Lower lobe of right lung (tissue), 2 donors: ENCODE measurements at regions not wholly inside any gene's neighbourhood (a gene's known extent, or its start where the extent isn't known, plus 50 kb on each side); places are given as distances from the start of the nearest gene placed in this dataset.
"Not testable (repeated sequence)": the region's sequence is repeated elsewhere in the genome, so short reads cannot be mapped to it uniquely, and the experiment has no call there.

ENCODE experiments used
- ATAC-seq, 2 donors: fragments of 200-7000 bp; cut with Tn5 transposase; one replicate each; pipeline ENCODE4 v1.9.1; 2020 to 2022; ENCODE audit warnings: mild to moderate bottlenecking in 2 of 2, moderate library complexity in 2 of 2
- DNase-seq: peaks from one replicate; pipeline ENCODE4 v3.0.0-alpha.2; 2020
- H3K27ac ChIP-seq: fragments of 200-600 bp; one replicate; pipeline ENCODE4 v1.8.0; 2022
- H3K27me3 ChIP-seq: fragments of 200-600 bp; one replicate; pipeline ENCODE4 v1.8.0; 2022; ENCODE audit warnings: low read depth
- H3K36me3 ChIP-seq: fragments of 200-600 bp; one replicate; pipeline ENCODE4 v1.8.0; 2022; ENCODE audit warnings: mild to moderate bottlenecking
- H3K4me1 ChIP-seq: fragments of 200-600 bp; one replicate; pipeline ENCODE4 v1.8.0; 2022
- H3K4me3 ChIP-seq: fragments of 200-600 bp; one replicate; pipeline ENCODE4 v1.8.0; 2022; ENCODE audit warnings: mild to moderate bottlenecking
- H3K9me3 ChIP-seq: fragments of 200-600 bp; one replicate; pipeline ENCODE4 v1.8.0; 2022
- intact Hi-C: fragments of 100-400 bp; cut with DNase I; formaldehyde crosslinking; loops from one replicate; pipeline ENCODE4 v1.11.0; 2022
- TF ChIP-seq, protein P1 (sequence below): fragments of 200-600 bp; IDR thresholded peaks from one replicate; pipeline ENCODE4 v1.8.0; 2022; ENCODE audit warnings: antibody characterized with exemption, mild to moderate bottlenecking
- donor health status: DM: no; HTN: yes; CAD: no; lungs with severe emphysema.

DNA sequence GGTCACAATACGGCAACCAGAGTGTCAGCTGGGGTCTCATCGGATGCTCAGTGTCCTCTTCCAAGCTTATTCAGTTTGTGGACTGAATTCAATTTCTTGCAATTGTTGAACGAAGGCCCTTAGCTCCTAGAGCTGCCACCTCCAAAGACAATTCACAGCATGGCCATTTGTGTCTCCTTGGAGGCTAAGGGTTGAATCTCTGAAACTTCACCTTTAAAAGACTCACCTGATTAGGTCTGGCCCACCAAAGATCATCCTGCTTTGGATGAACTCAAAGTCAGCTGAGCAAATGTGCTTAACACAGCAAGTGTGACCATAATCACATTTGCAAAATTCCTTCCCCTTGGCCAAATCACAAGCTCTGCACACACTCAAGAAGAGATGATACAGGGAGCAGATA lies 175.9 kb downstream of the OTOP1 start:
- H3K27ac ChIP-seq, H3K36me3 ChIP-seq, H3K4me3 ChIP-seq, H3K9me3 ChIP-seq, H3K4me1 ChIP-seq, DNase-seq, H3K27me3 ChIP-seq, intact Hi-C loops, ATAC-seq: not testable (repeated sequence)

DNA sequence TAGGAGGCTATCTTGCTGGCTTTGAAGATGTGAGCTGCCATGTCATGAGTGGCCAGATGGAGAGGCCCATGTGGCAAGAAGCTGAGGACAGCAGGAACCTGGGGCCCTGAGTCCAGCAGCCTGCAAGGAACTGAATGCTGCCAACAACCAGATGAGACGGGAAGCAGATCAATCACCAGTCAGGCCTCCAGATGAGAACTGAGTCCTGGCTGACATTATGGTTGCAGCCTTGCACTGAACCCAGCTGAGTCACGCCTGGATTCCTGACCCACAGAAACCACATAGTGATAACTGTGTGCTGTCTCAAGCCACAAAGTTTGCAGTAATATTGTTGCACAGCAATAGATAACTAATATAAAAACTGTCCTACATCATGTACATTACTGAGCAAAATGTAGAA lies 173.8 kb downstream of the OTOP1 start:
- ATAC-seq, H3K4me3 ChIP-seq, H3K27me3 ChIP-seq, H3K9me3 ChIP-seq, DNase-seq, H3K27ac ChIP-seq, H3K36me3 ChIP-seq, intact Hi-C loops, H3K4me1 ChIP-seq: not testable (repeated sequence)

DNA sequence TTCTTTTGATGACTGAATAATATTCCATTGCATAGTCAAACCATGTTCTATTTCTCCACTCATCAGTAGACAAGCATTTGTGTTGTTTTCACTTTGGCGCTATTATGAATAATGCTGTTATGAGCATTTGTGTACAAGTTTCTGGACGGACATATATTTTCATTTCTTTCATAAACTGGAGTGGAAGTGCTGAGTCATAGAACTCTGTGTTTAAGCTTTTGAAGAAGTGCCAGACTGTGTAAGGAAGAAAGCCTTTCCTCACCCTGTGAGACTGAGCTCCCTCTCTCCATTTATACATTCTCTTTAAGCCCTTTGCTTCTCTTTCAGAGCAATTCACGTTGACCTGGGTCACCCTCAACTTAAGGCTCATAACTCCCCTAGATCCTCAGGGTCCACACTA lies 169.5 kb downstream of the OTOP1 start:
- H3K36me3 ChIP-seq, H3K9me3 ChIP-seq, H3K4me3 ChIP-seq, intact Hi-C loops, H3K27me3 ChIP-seq, ATAC-seq, DNase-seq, H3K27ac ChIP-seq, H3K4me1 ChIP-seq: not testable (repeated sequence)

DNA sequence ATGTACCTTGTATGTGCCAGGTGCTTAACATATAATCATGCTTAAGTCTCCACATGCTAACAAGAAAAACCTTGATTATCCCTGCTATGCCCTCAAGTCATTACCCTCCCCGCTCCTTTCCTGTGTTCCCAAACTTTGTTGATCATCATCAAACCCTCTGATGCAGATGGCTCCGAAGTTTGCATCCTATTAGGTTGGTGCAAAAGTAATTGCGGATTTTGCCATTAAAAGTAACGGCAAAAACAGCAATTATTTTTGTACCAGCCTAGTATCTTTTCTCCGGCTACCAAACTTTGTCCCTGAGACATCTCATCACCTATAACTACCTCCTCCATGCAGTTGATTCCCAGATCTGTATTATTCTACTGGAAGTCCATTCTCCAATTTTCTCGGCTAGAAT lies 142.6 kb downstream of the OTOP1 start:
- DNase-seq, intact Hi-C loops, ATAC-seq, H3K4me1 ChIP-seq, H3K9me3 ChIP-seq, H3K4me3 ChIP-seq, H3K27me3 ChIP-seq, H3K27ac ChIP-seq, H3K36me3 ChIP-seq: not testable (repeated sequence)

DNA sequence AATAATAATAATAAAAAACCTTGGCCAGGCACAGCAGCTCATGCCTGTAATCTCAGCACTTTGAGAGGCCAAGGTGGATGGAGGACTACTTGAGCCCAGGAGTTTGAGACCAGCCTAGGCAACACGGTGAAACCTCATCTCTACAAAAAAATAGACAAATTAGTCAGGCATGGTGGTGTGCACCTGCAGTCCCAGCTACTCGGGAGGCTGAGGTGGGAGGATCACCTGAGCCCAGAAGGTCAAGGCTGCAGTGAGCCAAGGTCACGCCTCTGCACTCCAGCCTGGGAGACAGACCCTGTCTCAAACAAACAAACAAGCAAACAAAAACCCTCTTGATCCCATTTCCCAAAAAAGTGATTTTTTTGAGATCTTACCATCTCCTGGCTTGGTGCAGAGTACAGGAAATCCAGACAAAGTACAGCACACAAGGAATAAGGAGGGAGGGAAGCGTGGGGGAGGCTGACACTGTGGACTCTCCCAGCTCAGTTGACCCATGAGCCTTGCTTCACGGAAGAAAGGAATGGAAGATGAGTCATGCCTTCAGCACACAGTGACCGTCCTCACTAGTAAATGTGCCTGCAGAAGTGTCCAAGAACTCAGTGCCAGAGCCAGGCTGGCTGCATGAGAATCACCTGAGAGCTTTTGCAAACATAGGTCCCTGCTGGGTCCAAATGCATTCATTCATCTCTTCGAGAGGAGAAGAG lies 136.9 kb downstream of the OTOP1 start:
- H3K4me1 ChIP-seq, DNase-seq, intact Hi-C loops, H3K27ac ChIP-seq, ATAC-seq, H3K27me3 ChIP-seq, H3K36me3 ChIP-seq, H3K9me3 ChIP-seq, H3K4me3 ChIP-seq: not testable (repeated sequence)

DNA sequence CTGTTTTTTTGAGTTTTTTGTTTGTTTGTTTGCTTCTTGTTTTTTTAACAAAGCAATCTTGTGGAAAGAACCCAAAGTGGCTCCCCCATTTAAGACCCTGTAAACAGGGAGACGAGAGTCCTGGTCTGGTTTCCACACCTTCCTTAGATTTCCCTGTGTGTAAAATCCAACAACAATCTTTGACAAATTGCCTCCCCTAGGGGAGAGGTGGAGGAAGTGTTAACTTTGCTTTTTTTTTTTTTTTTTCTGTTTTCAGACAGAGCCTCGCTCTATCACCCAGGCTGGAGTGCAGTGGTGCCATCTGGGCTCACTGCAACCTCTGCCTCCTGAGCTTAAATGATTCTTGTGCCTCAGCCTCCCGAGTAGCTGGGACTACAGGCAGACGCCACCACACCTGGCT lies 136.0 kb downstream of the OTOP1 start:
- ATAC-seq, H3K9me3 ChIP-seq, H3K27ac ChIP-seq, H3K36me3 ChIP-seq, H3K4me3 ChIP-seq, intact Hi-C loops, H3K27me3 ChIP-seq, H3K4me1 ChIP-seq, DNase-seq: not testable (repeated sequence)

DNA sequence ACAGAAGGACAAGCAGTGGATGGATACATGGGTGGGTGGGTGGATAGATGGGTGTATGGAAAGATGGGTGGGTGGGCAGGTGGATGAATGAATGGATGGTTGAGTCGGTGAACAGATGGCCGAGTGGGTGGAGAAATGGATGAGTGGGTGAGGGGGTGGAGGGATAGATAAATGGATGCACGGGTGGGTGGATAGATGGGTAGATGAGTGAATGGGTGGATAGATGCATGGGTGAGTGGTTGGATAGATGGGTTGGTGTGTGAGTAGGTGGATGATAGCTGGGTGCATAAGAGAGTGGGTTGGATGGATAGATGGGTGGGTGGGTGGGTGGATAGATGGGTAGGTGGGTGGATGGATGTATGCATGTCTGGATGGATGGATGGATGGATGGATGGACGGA lies 134.6 kb downstream of the OTOP1 start:
- ATAC-seq: not testable (repeated sequence)

DNA sequence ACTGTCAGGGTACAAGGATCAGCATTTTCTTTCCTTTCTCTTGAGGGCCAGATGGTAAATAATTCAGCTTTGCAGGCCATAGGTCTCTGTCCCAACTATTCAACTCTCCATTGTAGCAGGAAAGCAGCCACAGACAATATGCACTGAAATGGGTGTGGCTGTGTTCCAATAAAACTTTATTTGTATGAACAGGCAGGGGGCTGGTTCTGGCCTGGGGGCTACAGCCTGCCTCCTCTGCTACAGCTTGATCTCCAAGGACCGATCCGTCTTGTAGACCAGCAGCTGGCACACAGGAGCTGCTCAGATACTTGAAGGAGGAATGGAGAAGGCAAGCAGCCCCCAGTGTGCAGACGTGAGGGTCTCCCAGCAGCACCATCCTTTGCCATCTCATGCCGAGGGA lies 127.1 kb downstream of the OTOP1 start:
- H3K4me1 ChIP-seq, H3K27ac ChIP-seq, intact Hi-C loops, ATAC-seq, H3K4me3 ChIP-seq, DNase-seq, H3K9me3 ChIP-seq, H3K36me3 ChIP-seq, H3K27me3 ChIP-seq: not testable (repeated sequence)

More for the DNA sequence above, 134.6 kb downstream of the OTOP1 start:
- H3K9me3 ChIP-seq, H3K4me3 ChIP-seq, H3K36me3 ChIP-seq, H3K4me1 ChIP-seq, DNase-seq, H3K27me3 ChIP-seq, intact Hi-C loops, H3K27ac ChIP-seq: not testable (repeated sequence)

DNA sequence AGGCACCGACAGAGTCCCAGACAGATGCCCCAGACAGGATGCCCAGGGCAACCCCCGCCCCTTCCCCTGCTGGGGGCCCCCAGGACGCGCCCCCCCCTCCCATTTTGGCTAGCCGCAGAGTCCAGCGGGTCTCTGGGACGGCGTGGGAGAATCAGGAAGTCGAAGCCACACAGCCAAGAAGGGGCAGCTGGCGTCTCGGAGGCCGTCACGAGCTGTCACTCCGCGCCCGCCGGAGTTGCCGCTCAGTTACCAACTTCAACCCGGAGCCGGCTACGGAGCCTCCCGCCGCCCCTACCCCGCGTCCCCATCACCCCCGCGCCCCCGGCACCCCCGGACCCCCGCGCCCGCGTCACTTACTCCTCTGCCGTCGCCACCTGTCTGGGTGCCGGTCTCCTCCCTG lies 119.8 kb downstream of the OTOP1 start:
- H3K4me1 ChIP-seq, ATAC-seq, intact Hi-C loops, H3K36me3 ChIP-seq, DNase-seq, H3K9me3 ChIP-seq, H3K27ac ChIP-seq: not testable (repeated sequence)
- Histone ChIP-seq H3K4me3 (peak overlapping the region; percentile 50), H3K27me3 (peaks cover 21% of the 10 kb centered on the region)

DNA sequence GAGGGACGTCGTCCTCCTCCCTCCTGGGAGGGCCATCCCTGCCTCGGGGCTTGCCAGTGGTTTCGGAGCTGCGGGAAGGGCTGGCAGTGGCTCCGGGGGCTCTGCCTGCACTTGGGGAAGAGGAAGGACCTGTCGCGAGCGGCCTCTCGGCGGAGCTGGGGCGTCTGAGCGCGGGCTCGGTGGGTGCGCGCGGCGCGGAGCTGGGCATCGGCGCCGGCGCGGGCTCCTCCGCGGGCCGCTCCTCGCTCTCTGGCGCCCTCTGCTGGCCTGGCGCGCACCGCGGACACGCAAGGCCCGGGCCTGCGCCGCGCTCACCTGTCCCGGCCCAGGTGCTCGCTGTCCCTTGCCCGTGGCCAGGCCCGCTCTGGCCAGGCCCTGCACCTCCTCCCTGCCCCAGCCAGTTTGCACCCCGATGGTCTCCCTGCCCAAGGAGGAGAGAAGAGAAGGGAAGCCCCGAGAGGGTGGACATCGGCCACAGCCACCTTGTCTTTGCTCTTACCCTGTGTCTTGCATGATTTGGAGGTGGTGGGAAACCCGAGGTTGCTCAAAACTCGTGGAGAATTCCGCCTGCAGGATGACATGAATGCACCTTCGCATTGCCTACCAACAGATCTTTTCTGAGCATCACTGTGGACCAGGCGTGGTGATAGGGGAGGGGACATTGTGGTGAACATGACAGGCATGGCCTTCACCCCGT lies 119.2 kb downstream of the OTOP1 start:
- H3K27ac ChIP-seq, intact Hi-C loops, H3K36me3 ChIP-seq, H3K9me3 ChIP-seq, H3K4me1 ChIP-seq: not testable (repeated sequence)
- TF ChIP-seq, protein P1, sequence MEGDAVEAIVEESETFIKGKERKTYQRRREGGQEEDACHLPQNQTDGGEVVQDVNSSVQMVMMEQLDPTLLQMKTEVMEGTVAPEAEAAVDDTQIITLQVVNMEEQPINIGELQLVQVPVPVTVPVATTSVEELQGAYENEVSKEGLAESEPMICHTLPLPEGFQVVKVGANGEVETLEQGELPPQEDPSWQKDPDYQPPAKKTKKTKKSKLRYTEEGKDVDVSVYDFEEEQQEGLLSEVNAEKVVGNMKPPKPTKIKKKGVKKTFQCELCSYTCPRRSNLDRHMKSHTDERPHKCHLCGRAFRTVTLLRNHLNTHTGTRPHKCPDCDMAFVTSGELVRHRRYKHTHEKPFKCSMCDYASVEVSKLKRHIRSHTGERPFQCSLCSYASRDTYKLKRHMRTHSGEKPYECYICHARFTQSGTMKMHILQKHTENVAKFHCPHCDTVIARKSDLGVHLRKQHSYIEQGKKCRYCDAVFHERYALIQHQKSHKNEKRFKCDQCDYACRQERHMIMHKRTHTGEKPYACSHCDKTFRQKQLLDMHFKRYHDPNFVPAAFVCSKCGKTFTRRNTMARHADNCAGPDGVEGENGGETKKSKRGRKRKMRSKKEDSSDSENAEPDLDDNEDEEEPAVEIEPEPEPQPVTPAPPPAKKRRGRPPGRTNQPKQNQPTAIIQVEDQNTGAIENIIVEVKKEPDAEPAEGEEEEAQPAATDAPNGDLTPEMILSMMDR: peak; percentile 68
- DNase-seq (peak; percentile 71), ATAC-seq (peak; percentile 51 to 83)
- peaks cover 21% of the 10 kb centered on the region for H3K27me3 ChIP-seq
- H3K4me3 ChIP-seq: peak overlapping the region; percentile 50

DNA sequence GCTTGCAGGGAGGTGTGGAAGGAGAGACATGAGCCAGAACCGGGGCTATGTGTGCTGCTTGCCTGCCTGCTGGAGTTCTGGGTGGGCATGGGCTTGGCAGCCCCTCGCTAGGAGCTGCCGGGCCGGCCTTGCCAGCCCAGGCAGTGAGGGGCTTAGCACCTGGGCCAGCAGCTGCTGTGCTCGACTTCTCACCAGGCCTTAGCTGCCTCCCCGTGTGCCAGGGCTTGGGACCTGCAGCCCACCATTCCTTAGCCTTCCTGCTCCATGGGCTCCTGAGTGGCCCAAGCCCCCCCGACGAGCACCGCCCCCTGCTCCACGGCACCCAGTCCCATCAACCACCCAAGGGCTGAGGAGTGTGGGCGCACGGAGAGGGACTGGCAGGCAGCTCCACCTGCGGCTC lies 111.3 kb downstream of the OTOP1 start:
- ATAC-seq, DNase-seq: not testable (repeated sequence)

DNA sequence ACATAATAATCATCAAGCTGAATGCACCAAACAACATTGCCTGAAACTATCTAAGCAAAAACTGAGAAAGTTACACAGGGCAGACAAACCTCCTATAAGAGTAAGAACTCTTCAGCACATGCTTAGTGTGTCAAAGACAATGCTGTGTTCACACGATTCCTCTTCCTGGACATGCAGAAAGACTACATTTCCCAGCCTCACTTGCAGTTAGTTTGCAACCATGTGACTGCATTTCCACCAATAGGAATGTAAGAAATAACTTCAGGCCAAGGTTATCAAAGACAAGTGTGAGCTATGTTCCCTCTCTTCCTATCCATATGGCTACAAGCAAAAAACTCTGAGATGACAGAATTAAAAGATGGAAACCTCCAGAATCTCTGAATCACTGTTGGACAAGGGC lies 109.8 kb downstream of the OTOP1 start:
- intact Hi-C loops: not testable (repeated sequence)

More for the DNA sequence above, 111.3 kb downstream of the OTOP1 start:
- H3K4me3 ChIP-seq, H3K36me3 ChIP-seq, H3K27ac ChIP-seq, intact Hi-C loops, H3K4me1 ChIP-seq, H3K27me3 ChIP-seq, H3K9me3 ChIP-seq: not testable (repeated sequence)

DNA sequence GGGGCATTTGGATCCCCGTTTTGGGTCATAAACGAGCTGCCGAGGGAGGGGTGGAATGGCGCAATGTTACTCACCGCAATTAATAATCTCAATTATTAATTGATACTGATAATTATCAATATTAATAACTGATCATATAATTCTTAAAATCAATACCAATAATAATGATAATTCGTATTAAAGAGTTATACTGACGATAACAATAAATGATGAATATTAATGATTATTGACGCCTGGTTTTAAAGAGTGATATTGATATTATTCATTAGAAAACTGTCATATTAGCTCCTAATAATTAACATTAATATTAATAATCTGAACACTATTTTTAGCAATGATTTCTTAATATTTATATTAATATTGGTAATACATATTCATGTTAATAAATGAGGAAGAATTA lies 92.4 kb downstream of the OTOP1 start:
- H3K27me3 ChIP-seq, ATAC-seq, intact Hi-C loops, H3K9me3 ChIP-seq, H3K36me3 ChIP-seq, H3K4me1 ChIP-seq, H3K27ac ChIP-seq, H3K4me3 ChIP-seq, DNase-seq: not testable (repeated sequence)

More for the DNA sequence above, 109.8 kb downstream of the OTOP1 start:
- DNase-seq, ATAC-seq, H3K4me1 ChIP-seq, H3K4me3 ChIP-seq, H3K36me3 ChIP-seq, H3K27ac ChIP-seq, H3K27me3 ChIP-seq, H3K9me3 ChIP-seq: not testable (repeated sequence)
